ENCODE measurements at regions not wholly inside any gene's neighbourhood (a gene's known extent, or its start where the extent isn't known, plus 50 kb on each side); places are given as distances from the start of the nearest gene placed in this dataset.

GRCh38 chr2:194020155-194020554 lies 1636.9 kb upstream of the SLC39A10 start:
- DNase-seq = no peak

GRCh38 chr2:194015751-194016150 lies 1641.3 kb upstream of the SLC39A10 start:
- no peak for DNase-seq

- no peak for DNase-seq
Observed at GRCh38 chr2:194014639-194015038, 1642.4 kb upstream of the SLC39A10 start.

GRCh38 chr2:194004590-194005206 lies 1652.3 kb upstream of the SLC39A10 start:
- DNase-seq = no peak

GRCh38 chr2:194003911-194004310 lies 1653.1 kb upstream of the SLC39A10 start:
- DNase-seq = no peak

- no peak for DNase-seq
Observed at GRCh38 chr2:194002699-194003368, 1654.2 kb upstream of the SLC39A10 start.

- DNase-seq = no peak
Observed at GRCh38 chr2:193990868-193991267, 1666.2 kb upstream of the SLC39A10 start.

- no peak for DNase-seq
Observed at GRCh38 chr2:193989645-193990044, 1667.4 kb upstream of the SLC39A10 start.

- DNase-seq = no peak
Observed at GRCh38 chr2:193988784-193989183, 1668.2 kb upstream of the SLC39A10 start.

GRCh38 chr2:193985272-193985671 lies 1671.8 kb upstream of the SLC39A10 start:
- DNase-seq = no peak

- no peak for DNase-seq
Observed at GRCh38 chr2:193980599-193980998, 1676.4 kb upstream of the SLC39A10 start.

GRCh38 chr2:193973781-193974180 lies 1683.2 kb upstream of the SLC39A10 start:
- DNase-seq = no peak

- no peak for DNase-seq
Observed at GRCh38 chr2:193966590-193966989, 1690.4 kb upstream of the SLC39A10 start.

- no peak for DNase-seq
Observed at GRCh38 chr2:193965263-193965662, 1691.8 kb upstream of the SLC39A10 start.

GRCh38 chr2:193963472-193964119 lies 1693.4 kb upstream of the SLC39A10 start:
- DNase-seq = no peak

GRCh38 chr2:193946806-193947205 lies 1710.2 kb upstream of the SLC39A10 start:
- DNase-seq = no peak

- no peak for DNase-seq
Observed at GRCh38 chr2:193943406-193943960, 1713.5 kb upstream of the SLC39A10 start.

GRCh38 chr2:193935114-193935513 lies 1721.9 kb upstream of the SLC39A10 start:
- DNase-seq = no peak

- DNase-seq = no peak
Observed at GRCh38 chr2:193929131-193929530, 1727.9 kb upstream of the SLC39A10 start.

- no peak for DNase-seq
Observed at GRCh38 chr2:193907561-193907960, 1712.8 kb upstream of the TMEFF2 start.

- no peak for DNase-seq
Observed at GRCh38 chr2:193900292-193900691, 1705.6 kb upstream of the TMEFF2 start.

- DNase-seq = no peak
Observed at GRCh38 chr2:193895226-193895625, 1700.5 kb upstream of the TMEFF2 start.

- DNase-seq = no peak
Observed at GRCh38 chr2:193894081-193894480, 1699.3 kb upstream of the TMEFF2 start.

- DNase-seq = no peak
Observed at GRCh38 chr2:193891023-193891422, 1696.3 kb upstream of the TMEFF2 start.
